GM19099 (cell line): ENCODE measurements at regions not wholly inside any gene's neighbourhood (a gene's known extent, or its start where the extent isn't known, plus 50 kb on each side); places are given as distances from the start of the nearest gene placed in this dataset.

Experiments used
- POLR2A ChIP-seq: IDR thresholded peaks from 3 replicates; pipeline ENCODE4 v1.6.1; 2011; ENCODE audit warnings: low read depth; ENCODE audit not compliant: insufficient read length; ENCODE audit errors: extremely low read depth

GRCh38 chr16:85521552-85522307 is 91.4 kb upstream of the GSE1 start:
- TF ChIP-seq POLR2A: no peak

DNA sequence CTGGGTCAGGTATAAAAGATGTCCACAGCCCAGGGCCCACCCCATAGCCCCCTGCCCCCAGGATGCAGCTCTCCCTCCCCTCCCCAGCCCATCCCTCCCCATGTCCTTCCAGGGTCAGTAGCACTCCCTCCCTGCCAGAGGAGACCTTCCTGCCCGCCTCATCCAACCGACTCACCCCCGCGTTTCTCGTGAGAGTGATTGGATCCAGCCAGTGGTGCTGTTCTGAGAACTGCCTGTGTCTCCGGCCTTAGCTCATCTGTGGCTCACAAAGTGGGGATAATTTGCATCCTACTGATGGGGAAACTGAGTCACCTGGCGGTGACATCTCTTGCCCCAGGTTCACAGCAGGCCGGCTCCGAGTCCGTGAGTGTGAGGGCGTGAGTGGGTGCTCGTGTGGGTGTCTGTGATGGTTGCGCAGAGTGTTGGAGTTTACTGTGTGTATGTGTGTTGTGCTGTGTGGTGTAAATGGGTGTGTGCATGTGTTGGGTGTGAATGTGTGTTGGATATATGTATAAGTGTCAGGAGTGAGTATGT is 90.7 kb upstream of the GSE1 start:
- no peak for TF ChIP-seq POLR2A

DNA sequence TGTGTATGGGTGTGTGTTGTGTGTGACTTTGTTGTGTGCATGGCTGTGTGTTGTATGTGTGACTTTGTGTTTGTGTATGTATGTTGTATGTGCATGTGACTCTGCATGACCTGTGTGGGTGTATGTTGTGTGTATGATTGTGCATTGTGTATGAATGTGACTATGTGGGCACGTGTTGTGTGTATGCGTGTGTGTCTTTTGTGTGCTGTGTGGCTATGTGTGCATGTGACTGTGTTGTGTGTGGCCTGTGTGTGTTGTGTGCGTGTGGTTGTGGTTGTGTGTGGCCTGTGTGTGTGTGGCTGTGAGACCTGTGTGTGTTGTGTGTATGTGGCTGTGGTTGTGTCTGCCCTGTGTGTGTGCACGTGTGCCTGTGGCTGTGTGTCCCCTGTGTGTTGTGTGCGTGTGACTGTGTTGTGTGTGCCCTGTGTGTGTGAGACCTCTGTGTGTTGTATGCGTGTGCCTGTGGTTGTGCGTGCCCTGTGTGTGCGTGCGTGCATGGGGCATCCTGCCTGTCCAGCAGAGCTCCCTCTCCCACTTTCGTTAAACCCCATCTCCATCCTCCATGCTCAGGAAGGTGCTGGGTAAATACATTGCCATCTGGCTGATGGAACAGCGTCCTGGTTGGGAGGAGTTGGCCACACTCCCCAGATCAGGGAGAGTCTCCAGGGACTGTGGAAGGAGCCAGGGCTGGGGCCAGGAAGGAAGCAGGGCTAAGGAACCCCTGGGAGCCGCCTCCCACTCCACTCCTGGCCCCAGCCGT is 90.1 kb upstream of the GSE1 start:
- TF ChIP-seq POLR2A: no peak

DNA sequence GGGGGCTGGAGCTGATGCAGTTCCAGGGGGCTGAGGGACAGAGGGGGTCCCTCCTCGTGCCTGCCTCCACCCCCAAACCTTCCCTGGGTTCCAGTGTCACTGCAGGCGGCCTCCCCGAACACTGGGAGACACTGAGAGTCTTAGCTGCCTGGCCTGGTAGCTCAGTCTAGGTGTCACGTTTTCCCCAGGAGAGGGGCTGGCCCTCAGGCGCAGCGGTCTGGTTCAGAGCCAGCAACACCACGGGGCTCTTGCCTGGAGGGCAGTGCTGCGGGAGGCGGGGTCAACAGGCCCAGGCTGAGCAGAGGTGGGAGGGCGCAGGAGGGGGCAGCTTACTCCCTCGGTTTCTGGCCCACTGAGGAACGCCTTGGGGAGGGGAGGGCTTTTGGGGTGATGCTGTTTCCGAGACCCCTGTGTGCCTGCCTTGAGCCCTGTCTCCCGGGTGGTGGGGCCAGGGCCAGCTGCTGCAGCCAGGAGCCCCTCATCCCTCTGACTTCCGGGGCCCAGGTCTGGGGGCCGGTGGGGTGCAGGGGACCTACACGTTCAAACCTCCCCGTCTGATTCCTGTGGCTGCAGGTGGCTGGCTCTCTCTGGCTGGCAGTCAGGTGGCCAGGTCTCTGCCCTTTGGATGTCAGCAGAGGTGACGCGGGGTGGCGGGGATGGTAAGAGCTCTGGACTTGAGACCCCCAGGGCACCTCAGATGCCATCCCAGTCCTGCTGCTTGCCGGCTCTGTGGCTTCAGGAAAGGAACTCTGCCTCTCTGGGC is 89.3 kb upstream of the GSE1 start:
- TF ChIP-seq POLR2A: no peak

DNA sequence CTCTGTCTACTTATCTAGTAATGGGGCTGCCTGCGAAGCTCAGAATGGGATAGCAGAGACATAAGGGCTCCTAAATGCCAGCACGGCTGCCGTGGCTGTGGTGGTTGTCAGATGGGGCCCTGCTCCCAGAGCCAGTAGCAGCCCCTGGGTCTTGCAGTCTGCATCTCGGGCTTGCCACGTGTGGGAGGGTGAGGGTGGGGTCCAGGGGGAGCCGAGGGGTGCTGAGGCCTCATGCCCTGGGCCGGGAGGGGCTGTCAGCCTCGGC is 88.8 kb upstream of the GSE1 start:
- no peak for TF ChIP-seq POLR2A

DNA sequence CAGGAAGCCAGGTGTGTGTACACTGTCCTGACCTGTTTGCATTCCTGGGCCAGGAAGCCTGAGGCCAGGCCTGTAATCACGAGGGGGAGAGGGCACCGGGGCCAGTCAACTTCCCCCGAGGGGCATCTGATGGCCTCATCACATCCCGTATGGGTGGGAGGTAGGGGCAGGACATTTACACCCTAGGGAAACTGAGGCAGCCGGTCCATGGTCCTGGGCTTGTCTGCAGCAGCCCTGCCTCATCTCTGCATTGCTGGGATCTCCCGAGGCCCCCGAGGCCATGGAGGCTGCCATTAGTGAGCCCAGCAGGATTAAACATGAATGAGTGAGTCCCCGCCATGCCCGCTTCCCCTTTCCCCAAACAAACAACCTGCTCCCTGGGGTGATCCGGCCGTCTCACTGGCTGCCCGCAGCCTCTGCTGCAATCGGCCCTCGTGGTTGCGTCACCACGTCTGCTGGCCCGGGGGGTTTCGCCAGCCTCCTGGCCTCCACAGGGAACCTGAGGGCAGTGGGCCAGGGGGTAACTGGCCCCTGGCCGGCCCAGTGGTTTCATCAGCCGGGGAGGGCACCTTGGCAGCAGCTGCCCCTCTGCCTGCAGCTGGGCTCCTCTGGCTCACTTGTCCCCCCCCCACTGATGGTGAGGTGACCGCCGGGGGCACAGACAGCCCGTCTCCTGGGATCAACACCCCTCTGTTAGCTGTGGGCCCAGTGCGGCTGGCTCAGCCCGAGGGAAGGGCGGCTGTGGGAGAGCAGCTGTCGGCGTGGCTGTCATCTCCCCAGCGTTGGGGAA is 88.3 kb upstream of the GSE1 start:
- TF ChIP-seq POLR2A: no peak

DNA sequence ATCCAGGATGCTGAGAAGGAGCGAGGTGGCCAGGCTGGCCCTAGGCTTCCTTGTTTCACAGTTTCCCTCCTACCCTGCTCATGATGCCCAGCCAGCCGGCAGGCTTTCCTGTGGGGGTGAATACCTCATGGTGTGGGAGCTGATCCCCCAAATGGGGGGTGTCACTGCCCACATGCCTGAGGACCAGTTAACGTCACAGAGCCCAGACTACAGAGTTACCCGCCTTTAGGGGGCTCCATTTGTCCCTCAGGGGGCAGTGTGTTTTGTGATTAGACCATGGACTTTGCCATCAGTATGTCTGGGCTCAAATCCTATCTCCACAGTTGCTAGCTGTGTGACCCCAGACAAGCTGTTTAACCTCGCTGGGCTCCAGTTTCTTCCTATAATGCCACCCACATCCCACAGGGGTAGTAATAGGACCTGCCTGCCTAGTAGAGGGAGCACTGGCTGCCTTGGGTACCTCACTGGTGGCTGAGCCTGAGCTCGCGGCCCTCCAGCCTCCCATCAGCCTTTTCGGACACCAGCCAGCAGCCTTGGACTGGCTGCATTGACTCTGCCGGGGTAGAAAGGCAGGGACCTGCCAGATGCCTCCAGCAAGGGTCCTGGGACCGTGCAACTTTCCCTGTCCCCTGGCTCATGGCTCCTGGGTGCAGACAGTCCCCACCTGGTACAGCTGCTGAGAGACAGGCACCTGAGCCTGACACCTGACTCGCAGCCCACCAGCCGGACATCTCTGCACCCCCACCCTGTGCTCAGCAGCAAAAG is 87.5 kb upstream of the GSE1 start:
- no peak for TF ChIP-seq POLR2A

DNA sequence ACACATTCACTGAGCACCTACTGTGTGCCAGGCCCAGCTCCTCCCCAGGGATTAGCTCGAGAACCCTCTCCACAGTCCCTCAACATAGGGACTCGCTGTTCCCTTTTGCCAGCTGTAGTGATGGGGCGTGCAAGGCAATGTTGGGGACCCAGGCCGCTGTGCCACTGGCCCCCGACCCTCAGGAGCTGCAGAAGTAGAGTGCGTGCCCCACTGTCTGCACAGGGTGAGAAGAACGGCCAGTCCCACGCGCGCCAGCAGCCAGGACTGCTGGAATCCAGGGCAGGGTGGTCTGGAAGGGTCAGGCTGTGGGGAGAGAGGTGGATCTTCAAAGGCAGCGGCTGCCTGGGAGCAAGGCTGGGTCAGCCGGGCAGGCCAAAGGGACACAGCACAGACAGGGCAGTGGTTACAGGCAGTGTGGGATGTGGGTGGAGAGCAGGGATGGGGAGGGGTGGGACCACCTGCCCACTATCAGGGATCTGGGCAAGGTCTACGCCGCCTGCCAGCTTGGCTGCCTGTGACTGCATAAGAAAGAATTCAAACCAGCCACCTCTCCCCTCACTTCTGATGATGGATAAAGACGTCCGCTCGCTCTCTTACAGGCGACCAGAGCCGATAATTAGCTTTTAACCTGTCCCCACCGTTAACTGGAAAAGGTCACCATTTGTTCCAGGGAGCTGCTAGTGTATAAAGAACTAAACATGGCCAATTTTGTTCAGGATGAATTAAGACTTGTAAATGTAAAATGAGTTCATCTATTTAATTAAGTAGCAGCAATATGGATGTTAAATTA is 86.7 kb upstream of the GSE1 start:
- no peak for TF ChIP-seq POLR2A

- TF ChIP-seq POLR2A: no peak
Observed at GRCh38 chr16:85527042-85527766, 85.9 kb upstream of the GSE1 start.

GRCh38 chr16:85527767-85528297 is 85.3 kb upstream of the GSE1 start:
- no peak for TF ChIP-seq POLR2A

DNA sequence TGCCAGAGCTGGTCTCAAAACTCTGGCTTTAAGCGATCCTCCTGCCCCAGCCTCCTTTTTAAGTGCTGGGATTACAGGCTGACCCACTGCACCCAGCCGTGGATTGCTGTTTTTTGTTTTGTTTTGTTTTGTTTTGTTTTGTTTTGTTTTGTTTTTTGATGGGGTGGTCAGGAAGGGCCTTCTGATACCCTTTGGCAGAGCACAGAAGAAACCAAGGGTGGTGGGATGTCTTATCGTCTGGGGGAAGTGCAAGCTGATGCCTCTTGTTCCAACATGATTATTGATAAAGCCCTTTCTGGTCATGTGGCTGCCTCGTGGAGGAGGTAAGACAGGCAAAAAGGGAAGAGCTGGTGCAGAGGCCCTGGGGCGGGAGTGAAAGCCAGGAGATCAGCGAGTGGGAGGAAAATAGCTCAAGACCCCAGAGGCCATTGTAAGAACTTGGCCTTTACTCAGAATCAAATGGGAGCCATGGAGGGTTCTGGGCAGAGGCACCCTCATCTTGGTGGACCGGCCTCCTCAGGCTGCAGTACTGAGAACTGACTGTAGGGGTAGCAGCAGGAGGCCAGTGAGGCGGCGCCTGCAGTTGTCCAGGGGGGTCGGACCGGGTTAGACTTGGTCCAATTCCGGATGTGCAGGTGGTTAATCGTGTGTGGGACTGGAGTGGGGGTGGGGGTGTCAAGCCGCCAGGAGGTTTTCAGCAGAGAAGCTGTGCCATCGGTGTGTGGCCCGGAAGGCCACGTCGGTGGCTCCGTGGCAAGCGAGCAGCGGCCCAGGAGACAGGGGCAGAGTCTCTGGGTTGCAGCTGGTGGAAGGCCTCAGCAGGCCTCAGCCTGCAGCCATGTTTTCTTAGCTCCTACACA is 84.4 kb upstream of the GSE1 start:
- no peak for TF ChIP-seq POLR2A
